Gastroesophageal sphincter (tissue), 3 donors: ENCODE measurements at regions not wholly inside any gene's neighbourhood (a gene's known extent, or its start where the extent isn't known, plus 50 kb on each side); places are given as distances from the start of the nearest gene placed in this dataset.

ENCODE experiments used
- POLR2A ChIP-seq, 2 donors: fragments of 450-650 bp; IDR thresholded peaks; one replicate each; pipeline ENCODE4 v1.6.1; 2017; ENCODE audit warnings: antibody characterized with exemption in 2 of 2, mild to moderate bottlenecking in 2 of 2, moderate library complexity in 1 of 2
- POLR2AphosphoS5 ChIP-seq: sonication (generic); formaldehyde crosslinking; IDR thresholded peaks from one replicate; pipeline ENCODE4 v1.6.1; 2017; ENCODE audit warnings: antibody characterized with exemption
- TF ChIP-seq, protein P1 (sequence below), 4 experiments: fragments of 200-600 bp in 2 of 4; fragments of 450-650 bp in 2 of 4; sonication (generic) in 1 of 4; IDR thresholded peaks; one replicate each; pipeline ENCODE4 v1.5.1; 2017 to 2019; ENCODE audit warnings: antibody characterized with exemption in 4 of 4, mild to moderate bottlenecking in 2 of 4, moderate library complexity in 2 of 4

DNA sequence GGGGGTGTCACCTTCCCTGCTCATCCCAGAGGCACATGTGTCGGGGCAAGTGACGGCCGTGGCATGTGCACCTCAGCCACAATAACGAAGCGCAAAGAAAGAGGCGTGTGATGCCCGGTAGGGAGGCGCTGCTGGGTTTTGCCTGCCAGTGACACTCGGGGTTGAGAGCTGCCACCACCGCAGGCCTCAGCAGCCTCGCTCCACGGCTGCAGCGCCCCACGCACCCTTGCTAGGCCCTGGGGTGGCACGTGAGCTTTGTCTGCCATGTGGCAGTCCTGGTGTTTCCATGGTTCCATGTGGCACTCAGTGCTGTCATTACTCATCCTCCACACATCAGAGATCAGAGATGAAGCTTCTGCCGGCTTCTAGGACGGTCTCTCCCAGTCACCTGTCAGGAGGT is 136.0 kb upstream of the AGAP1 start:
- no peak for TF ChIP-seq POLR2AphosphoS5
- TF ChIP-seq, protein P1, sequence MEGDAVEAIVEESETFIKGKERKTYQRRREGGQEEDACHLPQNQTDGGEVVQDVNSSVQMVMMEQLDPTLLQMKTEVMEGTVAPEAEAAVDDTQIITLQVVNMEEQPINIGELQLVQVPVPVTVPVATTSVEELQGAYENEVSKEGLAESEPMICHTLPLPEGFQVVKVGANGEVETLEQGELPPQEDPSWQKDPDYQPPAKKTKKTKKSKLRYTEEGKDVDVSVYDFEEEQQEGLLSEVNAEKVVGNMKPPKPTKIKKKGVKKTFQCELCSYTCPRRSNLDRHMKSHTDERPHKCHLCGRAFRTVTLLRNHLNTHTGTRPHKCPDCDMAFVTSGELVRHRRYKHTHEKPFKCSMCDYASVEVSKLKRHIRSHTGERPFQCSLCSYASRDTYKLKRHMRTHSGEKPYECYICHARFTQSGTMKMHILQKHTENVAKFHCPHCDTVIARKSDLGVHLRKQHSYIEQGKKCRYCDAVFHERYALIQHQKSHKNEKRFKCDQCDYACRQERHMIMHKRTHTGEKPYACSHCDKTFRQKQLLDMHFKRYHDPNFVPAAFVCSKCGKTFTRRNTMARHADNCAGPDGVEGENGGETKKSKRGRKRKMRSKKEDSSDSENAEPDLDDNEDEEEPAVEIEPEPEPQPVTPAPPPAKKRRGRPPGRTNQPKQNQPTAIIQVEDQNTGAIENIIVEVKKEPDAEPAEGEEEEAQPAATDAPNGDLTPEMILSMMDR (IDR thresholded peaks at IDR 0.05), result no peak
- TF ChIP-seq POLR2A (IDR thresholded peaks at IDR 0.05), result no peak
